Posterior vena cava (tissue), 2 donors: ENCODE measurements at regions not wholly inside any gene's neighbourhood (a gene's known extent, or its start where the extent isn't known, plus 50 kb on each side); places are given as distances from the start of the nearest gene placed in this dataset.

Experiments used
- DNase-seq: peaks from one replicate; pipeline ENCODE4 v3.0.0-alpha.2; 2020; ENCODE audit warnings: low spot score
- intact Hi-C, 2 donors: fragments of 100-400 bp; cut with DNase I; formaldehyde crosslinking; loops; one replicate each; pipeline versions ENCODE4 v1.14.1 to v1.14.2; 2022 to 2023
- donor health status: DM: yes; HTN: yes; CAD: no.
- donor health status: DM: yes; HTN: yes; CAD: no.

- DNase-seq, result no peak
- intact Hi-C loops, result no loop called here
Measured at GRCh38 chr11:69388210-69388609, 93.3 kb upstream of the LINC01488 start.

GRCh38 chr11:69388661-69389060 lies 92.8 kb upstream of the LINC01488 start:
- no peak for DNase-seq
- intact Hi-C loops, result no loop called here

DNA sequence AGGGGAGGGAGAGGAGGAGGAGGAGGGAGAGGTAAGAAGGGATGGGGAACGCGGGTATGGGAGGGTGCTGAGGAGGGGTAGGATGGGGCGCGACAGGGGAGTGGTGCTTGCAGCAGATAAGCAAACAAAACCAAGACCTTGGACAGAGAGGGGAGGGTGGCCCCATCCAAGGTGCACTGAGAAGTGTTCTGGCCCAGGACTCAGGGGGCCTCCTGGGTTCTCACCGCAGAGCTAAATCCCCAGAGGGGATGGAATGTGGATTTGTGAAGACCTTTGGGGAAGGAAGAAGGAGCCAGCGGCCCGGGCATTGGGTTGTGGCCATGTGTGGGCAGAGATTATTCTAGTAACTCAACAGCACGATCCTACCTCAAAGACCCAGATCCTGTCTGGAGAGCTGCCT lies 90.9 kb upstream of the LINC01488 start:
- intact Hi-C loops, result no loop called here
- DNase-seq, result peak; percentile 62

- intact Hi-C loops, result no loop called here
- DNase-seq, result peak; percentile 74
Measured at GRCh38 chr11:69391192-69392103, 90.0 kb upstream of the LINC01488 start.

GRCh38 chr11:69392104-69392653 lies 89.3 kb upstream of the LINC01488 start:
- peak; percentile 69 for DNase-seq
- intact Hi-C loops, result no loop called here

- intact Hi-C loops, result no loop called here
- DNase-seq, result peak; percentile 69
Measured at GRCh38 chr11:69393178-69393832, 88.2 kb upstream of the LINC01488 start.

DNA sequence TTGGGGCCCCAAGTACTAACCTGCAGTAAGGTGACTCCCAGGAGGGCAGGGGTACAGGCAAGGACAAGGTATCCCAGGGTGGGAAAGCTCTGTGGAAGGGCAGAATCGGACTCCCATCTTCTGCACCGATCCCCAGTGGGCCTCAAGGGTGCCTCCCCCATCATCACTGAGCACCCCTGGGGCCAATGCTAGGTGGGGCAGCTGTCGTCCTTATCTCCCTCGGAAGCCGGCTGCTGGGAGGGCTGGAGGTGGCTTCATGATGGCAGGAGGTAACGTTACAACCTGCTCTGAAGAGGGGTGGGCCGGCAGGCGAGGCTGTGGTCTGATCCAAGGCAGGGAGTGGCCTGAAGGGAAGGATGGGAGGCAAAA lies 87.6 kb upstream of the LINC01488 start:
- intact Hi-C loops, result no loop called here
- peak; percentile 73 for DNase-seq

DNA sequence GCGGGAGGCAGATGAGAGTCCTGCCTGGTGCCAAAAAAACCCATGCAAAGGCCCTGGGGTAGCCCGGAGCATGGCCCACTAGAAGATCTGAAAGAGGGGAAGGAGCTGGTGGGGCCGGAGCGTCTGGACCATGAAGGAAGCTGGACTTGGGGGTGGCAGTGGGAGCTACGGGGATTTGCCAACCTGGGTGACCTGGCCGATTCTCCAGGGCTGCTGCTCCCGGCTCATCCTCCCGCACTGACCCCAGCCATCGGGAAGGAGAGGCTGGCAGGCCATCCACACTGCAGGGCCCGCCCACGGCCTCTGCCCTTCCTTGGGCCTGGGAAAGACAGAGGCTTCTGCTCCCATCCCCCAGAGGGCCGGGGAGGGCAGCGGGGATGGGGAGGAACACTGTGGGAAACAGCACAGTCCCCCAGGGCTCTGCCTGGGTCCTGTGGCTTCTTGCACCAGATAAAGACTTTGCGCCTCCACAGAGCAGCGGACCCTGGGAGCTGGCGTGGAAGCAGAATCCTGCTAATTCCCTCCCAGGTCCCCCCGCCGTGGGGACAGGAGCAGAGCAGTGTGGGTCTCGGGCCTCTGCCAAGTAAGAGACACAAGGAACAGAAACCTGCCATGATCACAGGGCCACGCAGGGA lies 87.1 kb upstream of the LINC01488 start:
- DNase-seq, result peak; percentile 74
- intact Hi-C loops, result no loop called here

DNA sequence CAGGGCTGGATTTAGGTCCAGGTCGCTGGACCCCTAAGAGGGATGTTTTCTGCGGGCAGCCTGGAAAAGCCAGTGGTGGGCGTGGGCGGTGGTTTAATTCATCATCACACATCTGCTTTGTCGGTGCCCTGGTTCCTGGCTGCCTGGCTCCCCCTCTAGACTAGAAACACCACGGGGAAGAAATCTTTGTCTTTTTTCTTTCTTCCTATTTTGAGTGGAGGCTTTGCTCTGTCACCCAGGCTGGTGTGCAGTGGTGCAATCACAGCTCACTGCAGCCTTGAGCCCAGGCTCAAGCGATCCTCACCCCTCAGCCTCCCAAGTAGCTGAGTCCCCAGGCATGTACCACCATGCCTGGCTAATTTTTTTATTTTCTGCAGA lies 86.6 kb upstream of the LINC01488 start:
- intact Hi-C loops, result no loop called here
- DNase-seq, result no peak

GRCh38 chr11:69395287-69395686 lies 86.2 kb upstream of the LINC01488 start:
- intact Hi-C loops, result no loop called here
- DNase-seq, result peak; percentile 68

DNA sequence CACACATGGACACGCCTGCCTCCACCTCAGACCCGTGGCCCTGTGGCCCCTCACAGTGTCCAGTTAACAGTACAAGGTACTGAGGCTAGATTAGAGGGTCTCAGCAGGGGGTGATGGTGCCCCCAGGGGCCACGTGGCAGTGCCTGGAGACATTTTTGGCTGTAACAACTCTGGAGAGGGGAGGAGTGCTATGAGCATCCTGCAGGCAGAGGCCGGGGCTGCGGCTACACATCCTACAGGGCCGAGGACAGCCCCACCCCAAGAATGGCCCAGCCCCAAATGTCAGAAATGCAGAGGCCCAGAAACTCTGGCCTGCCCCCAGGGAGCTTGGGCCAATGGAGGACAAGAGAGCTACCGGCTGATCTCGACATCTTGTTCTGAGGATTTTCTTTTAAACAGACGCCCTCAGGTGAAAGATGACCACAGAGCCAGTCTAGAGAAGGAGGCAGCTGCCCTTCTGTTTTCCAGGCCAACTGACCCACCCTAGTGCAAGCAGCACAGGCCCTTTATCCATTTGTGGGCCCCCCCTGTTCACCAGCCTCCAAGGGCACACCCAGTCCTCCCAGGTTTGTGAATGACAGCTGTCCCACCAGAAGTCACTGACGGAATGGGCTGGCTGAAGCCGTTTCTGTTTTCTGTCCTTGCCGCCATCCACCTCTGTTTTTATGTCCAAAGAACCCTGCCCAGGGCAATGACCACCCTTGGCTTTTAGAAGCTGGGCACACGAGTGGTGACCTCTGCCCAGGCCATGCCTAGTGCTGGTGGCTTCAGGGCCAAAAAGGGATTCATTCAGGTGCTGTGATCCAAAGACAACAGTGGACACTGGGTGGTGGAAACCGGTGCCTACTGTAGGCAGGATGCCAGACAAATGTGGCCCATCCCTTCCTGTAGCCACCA lies 85.2 kb upstream of the LINC01488 start:
- intact Hi-C loops, result no loop called here
- DNase-seq, result peak; percentile 60

GRCh38 chr11:69396948-69397307 lies 84.5 kb upstream of the LINC01488 start:
- peak; percentile 51 for DNase-seq

DNA sequence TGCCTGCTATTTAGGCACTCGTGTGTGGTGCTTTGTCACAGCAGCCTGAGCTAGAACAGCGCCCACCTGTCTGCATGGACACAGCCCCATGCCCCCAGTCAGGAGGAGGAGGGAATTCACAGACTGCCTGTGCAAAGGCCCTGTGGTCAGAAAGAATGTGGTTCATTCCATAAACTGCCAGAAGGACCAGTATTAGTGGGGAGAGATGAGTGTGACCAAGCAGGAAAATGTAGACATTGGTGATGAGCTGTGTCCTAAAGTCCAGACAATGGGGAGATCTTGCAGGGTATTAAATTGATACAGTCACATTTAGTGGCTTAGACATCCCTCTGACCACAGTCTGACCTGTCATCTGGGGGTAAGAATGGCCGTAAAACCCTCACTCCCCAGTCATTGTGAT lies 83.7 kb upstream of the LINC01488 start:
- DNase-seq, result peak; percentile 34
- intact Hi-C loops, result no loop called here

More at GRCh38 chr11:69396948-69397307, 84.5 kb upstream of the LINC01488 start:
- intact Hi-C loops, result no loop called here

- peak; percentile 79 for DNase-seq
- intact Hi-C loops, result no loop called here
Measured at GRCh38 chr11:69398529-69399492, 82.7 kb upstream of the LINC01488 start.

DNA sequence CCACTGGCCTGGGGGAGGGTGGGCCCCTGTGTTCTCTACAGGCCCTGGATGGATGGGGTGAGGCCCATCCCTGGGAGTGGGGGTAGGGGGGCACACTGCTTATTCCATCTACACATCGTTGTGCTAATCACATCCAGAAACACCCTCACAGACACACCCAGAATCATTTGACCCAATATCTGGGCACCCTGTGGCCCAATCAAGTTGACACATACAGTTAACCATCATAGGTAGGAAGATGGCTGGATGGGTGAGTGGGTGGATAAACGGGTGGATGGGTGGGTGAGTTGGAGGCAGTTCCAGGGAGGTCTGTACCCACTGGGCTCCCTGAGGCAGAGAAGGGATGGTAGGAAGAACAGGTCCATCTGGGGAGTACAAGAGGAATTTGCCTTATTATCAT lies 81.3 kb upstream of the LINC01488 start:
- DNase-seq, result no peak
- intact Hi-C loops, result no loop called here

- intact Hi-C loops, result no loop called here
- peak; percentile 79 for DNase-seq
Measured at GRCh38 chr11:69400771-69401590, 80.5 kb upstream of the LINC01488 start.

DNA sequence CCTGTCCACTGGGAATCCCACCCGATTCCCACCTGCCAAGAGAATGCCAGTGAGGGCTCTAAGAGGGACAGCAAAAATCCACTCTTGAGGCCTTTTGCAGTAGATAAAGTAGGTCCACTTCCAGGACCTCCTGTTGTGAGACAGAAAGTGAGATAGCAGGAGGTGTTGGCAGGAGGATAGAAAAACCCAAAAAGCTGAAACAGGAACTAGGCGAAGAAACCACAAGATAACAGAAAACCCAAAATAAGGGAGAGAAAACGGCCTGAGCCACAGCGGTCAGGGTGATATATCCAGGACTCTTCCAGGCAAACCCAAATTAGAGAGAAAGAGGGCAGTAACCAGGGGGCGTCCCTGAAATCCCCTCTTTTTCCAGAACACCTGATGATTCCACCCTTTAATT lies 79.7 kb upstream of the LINC01488 start:
- intact Hi-C loops, result no loop called here

More for the DNA sequence above, 79.7 kb upstream of the LINC01488 start:
- DNase-seq, result peak; percentile 14
